DMS79 treated with DMSO at 0.1 percent for 48 hours (cell line): ENCODE measurements at regions not wholly inside any gene's neighbourhood (a gene's known extent, or its start where the extent isn't known, plus 50 kb on each side); places are given as distances from the start of the nearest gene placed in this dataset.
A peak's percentile ranks its signal among the peaks of the same experiment; 100 is the strongest.
"Not testable (repeated sequence)": the region's sequence is repeated elsewhere in the genome, so short reads cannot be mapped to it uniquely, and the experiment has no call there.

Experiments used
- DNase-seq: peaks from one replicate; lab custom pipeline; 2025; lab: John Stamatoyannopoulos, UW

GRCh38 chrX:65610481-65610880 is 57.0 kb upstream of the MSN start:
- DNase-seq = no peak

DNA sequence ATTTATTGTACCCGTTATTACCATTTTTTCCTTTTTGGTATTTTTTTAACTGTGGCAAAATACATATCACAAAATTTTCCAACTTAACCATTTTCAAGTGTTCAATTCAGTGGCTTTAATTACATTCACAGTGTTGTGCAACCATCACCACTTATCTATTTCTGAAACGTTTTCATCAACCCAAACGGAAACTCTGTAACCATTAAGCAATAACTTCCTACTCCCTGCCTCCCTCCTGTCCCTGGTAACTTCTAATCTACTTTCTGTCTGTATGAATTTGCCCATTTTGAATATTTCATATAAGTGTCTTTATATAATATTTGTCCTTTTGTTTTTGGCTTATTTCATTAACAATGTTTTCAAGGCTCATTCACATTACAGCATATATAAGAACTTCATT is 57.4 kb upstream of the MSN start:
- DNase-seq = no peak

GRCh38 chrX:65609237-65609636 is 58.2 kb upstream of the MSN start:
- no peak for DNase-seq

DNA sequence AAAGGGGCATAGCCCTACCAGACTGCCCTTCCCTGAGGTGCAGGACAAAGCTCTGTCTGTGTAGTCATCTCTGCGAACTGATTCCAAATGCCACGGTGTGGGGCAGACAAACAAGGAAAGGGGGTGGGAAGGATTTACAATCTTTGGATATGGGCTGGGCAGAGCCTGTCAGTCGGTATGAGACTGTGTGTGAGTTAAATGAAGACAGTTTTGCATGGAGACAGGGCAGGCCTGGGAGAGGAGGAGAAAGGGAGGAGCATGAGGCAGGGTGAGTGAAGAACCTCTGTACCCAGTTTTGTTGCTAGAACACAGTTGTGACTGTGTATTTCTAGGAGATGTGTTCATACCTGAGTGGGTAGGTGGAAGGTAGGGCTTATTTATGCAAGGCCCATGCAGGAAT is 59.4 kb upstream of the MSN start:
- DNase-seq = no peak

GRCh38 chrX:65607070-65607742 is 60.2 kb upstream of the MSN start:
- DNase-seq = no peak

- DNase-seq = no peak
Measured at GRCh38 chrX:65602221-65602560, 65.3 kb upstream of the MSN start.

DNA sequence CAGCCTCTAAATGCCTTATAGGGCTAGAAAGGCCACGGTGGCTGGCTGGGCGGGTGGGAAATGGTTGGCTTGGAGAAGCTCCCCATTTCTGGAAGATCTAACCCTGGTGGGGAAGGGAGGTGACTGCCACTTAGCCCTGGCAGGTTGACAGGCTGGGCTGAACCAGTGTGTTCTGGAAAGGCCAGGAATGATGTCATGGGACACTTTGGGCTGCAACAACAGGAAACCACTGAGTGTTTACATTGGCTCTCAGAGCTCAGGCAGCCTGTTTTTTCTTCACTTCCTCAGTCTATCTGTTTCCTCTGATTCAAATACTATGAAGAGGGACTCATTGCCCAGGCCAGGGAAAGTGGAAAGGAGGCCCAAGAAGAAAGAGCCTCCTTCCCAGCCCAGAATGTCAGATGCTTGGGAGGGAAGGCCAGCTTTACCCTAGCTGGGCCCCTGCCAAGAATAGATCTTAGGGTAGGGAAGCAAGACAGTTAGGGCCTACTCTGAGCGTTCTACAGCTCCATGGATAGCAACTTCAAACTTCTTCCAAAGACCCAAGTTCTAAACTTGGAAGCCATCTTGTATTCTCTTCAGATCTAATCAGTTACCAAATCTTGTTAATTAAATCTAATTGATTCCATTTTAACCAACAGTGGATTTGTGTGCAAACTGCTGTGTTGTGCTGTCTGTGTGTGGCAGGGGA is 65.8 kb upstream of the MSN start:
- DNase-seq = no peak

DNA sequence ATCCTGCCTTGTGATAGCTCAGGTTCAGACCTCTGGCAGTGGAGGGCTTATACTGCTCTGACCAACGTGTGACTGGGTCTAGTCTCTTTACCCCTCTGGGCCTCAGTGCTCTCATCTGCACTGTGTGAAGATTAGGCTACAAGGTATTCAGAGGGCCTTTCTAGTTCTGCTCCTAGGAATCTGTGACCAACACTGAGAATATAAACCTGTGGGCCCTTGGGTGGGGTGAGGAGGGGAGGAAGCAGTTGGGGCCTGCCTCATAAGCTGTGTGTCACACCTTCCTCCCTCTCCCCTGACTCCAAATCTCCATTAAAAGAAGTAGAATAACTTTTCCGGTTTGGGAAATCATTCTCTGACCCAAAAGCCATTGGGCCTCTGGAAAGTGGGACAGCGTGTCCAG is 66.3 kb upstream of the MSN start:
- DNase-seq = no peak

GRCh38 chrX:65600106-65600505 is 65.5 kb upstream of the LAS1L start:
- no peak for DNase-seq

DNA sequence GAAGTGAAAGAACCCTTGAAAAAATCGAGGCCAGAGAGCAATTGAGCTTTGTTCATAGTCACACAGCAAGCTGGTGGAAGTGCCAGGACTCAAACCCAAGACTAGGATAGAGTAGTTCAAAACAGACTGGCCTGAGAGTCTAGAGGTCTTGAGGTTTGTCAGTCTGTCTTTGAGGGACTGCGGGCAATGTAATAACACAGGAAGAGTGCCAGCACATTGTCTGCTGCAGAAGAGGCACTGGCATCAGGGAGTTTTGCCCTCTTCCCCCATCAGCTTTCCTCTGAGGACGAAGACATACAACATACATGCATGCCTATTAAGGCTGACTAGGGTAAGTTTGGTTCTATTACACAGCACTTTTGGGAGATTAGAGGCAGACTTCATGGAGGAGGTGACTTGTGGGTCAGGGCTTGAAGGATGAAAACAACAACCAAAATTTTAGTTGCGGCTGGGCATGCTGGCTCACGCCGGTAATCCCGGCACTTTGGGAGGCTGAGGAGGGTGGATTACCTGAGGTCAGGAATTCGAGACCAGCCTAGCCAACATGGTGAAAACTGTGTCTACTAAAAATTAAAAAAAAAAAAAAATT is 64.1 kb upstream of the LAS1L start:
- DNase-seq = no peak

GRCh38 chrX:65596270-65597034 is 61.9 kb upstream of the LAS1L start:
- DNase-seq = no peak

DNA sequence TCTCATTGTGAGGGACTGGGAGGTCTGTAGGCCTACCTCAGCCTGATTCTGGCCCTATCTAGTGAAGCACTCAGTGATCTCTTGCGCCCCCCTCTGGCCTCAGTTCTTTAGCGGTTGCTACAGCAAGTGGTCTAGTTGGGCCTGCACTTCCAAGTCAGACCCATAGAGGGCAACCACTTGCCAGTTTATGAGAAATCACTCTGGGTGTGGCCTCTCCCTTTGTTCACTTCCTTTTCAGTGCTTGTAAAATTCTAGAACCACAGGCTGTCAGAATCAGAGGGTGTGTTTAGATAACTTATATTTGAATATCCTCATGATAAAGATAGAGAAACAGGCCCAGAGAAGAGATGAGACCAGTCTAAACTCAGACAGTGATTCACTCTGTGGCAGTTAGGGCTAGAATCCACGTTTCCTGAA is 60.9 kb upstream of the LAS1L start:
- DNase-seq = peak; percentile 15

GRCh38 chrX:65591206-65591605 is 56.6 kb upstream of the LAS1L start:
- DNase-seq = no peak

GRCh38 chrX:65589304-65589703 is 54.7 kb upstream of the LAS1L start:
- DNase-seq = no peak

- DNase-seq = no peak
Measured at GRCh38 chrX:65588795-65589194, 54.2 kb upstream of the LAS1L start.

DNA sequence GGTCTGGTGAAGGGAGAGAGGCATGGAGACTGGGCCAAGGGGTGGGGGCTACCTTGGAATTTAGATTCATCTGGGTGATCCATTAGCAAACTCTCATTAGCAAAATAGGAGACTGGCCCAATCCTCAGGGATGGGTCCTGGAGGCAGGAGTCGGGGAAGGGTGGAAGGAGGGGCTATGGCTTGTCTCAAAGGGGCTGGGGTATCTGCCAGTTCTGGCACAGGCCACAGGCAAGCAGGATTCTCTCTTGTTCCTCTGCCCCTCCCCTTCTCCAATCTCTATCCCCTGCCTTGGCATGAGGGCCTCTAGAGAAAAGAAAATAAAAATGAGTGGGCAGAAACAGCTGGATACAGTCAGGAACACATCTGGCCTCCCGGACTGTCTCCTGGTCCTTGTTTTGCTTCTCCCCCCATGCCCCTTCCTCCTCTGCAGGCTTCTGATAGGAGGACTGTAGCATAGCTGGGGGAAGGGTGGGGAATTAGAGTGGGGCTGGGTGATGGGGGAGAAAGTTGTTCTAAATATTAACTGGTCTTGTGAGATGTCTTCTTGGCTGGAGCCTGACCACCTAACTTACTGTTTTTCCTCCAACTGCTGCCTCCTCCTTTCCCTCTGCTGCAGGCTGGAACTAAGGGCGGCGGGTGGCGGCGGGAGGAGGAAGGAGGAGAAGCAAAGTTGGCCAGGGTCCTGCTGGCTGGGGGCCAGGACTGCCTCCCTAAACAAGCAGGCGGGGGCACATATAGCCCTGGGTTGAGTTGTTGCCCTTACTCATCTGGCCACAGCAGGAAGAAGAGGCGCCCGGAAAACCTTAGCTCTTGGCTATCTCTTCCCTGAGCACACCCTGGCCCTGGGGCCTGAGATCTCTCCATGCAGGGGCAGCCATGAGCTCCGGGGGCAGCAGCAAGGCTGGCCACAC is 53.3 kb upstream of the LAS1L start:
- peak; percentile 34 for DNase-seq

DNA sequence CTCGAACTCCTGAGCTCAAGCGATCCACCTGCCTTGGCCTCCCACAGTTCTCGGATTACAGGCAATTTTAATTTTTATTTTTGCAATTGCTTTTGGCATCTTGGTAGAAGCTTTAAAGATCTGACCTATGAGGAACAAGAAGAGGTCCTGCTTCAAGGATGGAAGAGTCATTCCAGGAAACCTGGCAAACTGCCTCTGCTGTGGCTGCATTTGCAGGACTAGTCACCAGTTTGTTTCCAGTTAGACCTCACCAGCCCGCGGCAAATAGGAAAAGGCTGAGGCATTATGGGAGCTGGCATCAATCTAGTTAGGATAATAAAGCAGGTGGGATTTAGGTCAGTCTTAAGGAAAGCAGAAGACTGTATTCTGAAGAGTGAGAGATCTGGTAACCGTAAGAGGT is 51.9 kb upstream of the LAS1L start:
- peak; percentile 77 for DNase-seq

DNA sequence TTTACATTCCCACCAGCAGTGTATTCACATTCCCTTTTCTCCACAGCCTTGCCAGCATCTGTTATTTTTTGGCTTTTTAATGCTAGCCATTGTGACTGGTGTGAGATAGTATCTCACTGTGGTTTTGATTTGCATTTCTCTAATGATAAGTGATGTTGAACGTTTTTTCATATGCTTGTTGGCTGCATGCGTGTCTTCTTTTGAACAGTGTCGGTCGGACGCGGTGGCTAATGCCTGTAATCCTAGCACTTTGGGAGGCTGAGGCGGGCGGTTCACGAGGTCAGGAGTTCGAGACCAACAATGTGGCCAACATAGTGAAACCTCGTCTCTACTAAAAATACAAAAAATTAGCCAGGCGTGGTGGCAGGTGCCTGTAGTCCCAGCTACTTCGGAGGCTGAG is 50.6 kb upstream of the LAS1L start:
- not testable (repeated sequence) for DNase-seq
